Fibroblast of peridontal ligament (primary cell): ENCODE measurements at regions not wholly inside any gene's neighbourhood (a gene's known extent, or its start where the extent isn't known, plus 50 kb on each side); places are given as distances from the start of the nearest gene placed in this dataset.
A peak's percentile ranks its signal among the peaks of the same experiment; 100 is the strongest.

Experiments used
- DNase-seq: peaks from one replicate; pipeline ENCODE4 v3.0.0-alpha.2; 2010; ENCODE audit errors: extremely low read depth

DNA sequence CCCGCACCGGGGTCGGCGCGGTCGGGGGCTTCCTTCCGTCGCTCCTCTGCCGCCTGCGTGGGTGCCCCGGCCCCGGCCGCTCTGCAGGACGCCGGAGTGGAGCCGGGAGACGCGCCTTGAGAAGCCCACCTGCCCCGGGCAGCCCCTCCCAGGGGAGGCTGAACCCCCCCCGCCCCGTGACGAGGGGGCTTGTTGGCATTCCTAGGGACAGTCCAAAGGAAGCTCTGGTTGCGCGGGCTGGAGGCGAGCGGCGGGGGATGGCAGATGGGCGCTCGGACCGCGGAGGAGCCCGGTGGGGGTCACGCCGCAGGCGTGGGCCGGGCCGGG lies 133.5 kb upstream of the MGAT5 start:
- no peak for DNase-seq

DNA sequence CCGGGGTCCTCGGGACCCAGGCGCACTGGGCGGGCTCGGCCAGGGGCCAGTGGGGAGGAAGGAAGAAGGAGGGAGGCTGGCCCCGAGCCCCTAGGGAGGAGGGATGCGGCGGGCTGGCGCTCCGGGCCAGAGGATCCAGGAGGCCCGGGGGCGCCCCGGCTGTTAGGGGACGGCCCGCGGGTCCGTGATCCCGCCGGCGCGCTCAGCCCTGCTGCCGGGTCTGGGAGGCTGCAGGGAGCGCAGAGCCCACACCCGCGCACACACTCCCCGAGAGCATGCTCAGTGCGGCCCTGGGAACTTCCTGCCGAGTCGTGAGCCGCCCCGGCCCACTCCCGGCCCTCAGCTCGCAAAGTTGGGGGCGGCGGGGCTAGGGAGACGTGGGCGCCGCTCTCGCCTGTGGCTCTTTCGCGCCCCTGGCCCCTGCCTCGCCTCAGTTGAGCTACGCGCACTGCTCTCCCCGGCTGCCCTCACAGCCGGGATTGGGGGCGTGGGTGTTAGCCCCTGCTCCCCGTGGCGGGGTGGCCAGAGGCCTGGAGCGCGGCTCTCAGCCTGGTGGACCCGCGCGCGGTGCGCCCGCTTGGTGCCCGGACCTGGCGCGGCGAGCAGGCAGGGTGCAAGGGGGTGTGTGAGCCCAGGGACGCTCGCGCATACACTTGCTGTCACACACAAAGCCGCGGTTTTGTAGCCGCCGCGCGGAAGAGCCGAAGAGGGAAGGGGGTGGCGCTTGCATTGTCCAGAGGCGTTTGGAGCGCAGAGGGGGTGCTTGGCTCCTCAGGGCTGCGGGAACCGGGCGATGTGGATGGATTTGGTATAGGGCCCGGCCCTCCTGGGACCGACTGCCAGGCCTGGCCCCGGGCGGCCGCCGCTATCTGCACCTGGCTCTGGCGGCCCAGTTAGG lies 132.9 kb upstream of the MGAT5 start:
- DNase-seq, result peak; percentile 57

DNA sequence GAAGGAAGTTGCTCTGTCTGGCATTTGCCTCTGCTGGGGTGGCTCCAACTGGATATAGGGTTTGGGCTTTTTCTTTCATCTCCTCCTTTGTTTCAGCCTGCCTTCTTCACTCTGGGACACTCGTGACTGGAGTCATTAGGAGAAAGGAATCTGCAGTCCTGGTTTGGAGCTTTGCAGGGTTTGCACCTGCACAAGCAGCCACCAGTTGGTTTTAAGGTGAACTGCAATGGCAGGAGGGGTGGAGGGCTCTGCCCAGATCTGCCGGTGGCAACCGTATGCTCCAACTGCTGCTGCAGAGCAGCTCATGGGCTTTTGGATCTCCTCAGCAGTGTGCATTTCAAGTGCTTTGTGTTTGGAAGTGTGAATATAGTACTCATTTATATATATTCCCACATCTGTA lies 131.3 kb upstream of the MGAT5 start:
- DNase-seq, result no peak

DNA sequence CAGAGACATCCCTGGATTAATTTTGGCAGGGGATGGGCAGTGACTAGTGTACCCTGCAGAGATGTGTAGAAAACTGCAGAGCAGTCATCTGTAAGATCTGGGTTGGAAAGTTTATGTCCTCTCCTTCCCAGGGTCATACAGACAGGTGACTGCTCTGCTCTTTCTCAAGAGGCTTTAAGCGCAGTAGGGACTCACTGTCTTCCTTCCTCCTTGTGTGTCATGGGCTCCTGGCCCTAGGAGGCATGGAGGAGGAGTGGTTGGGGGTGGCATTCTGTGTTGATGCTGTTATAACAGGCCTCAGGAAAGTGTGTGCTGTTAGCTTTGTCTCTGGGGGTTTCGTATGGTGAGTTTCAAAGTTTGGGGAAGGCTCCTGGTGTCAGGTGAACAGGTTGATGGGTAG lies 130.5 kb upstream of the MGAT5 start:
- no peak for DNase-seq

DNA sequence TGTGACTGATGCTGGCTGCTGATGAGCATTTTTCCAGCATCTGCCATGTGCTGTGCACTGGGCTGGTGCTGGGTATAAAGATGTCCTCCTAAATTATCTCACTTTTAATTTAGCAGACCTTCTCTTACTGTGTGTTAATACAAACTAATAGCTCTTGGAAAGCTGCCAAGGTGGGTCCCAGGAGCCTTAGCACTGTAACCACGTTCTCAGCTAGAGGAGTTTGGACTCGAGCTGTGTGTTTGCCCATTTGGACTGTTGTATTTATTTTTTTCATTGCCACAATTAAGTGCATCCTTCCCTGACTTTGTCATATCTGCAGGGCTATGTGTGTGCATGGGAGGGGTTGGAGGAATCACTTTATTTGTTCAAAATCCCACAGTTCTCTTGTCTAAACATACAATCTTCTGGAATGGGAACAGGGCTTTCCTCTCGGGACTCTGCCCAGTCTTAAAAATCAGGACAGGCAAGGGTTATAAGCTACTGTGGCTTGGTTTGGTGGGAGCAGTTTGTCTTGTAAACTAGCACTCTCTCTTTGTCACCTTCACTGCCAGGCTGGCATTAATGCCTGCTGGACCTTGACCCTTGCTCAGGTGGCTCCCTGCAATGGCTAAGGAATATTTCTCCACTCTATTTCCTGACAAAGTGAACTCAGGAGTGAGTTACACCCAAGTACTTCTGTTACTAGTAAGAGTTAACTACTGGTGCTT lies 129.7 kb upstream of the MGAT5 start:
- peak; percentile 43 for DNase-seq

DNA sequence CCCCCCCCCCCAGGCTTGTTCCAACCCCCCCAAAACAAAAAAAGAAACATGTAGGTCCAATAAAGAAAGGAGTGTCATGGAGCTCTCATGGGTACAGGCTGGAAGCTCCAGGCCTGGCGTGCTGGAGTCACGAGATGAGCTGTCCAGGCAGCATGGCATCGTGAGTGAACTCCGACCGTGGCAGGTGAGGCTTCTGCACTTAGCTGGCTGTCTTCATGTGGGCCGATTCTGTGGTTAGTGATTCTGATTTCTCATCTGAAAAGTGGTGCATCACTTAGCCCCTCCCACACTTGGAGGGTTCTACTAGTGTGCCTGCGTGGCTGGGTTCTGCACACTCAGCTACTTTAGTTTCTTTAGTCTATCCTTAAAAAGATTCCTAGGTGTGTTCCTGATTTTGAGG lies 126.4 kb upstream of the MGAT5 start:
- DNase-seq, result no peak

DNA sequence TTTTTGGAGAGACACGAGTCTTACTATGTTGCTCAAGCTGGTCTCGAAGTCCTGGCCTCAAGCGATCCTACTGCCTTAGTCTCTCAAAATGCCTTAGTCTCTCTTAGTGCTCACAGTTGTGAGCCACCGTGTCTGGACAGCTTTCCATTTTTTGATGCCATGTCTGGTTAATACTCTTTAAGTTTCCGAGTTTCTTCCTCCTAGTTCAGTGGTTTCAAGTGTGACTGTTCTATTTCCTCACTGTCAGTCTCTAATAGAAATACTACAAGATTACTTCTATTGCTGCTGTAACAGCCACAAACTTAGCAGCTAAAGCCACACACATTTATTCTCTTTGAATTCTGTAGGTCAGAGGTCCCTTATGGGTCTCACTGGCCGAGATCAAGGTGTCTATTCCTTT lies 125.1 kb upstream of the MGAT5 start:
- DNase-seq, result no peak

DNA sequence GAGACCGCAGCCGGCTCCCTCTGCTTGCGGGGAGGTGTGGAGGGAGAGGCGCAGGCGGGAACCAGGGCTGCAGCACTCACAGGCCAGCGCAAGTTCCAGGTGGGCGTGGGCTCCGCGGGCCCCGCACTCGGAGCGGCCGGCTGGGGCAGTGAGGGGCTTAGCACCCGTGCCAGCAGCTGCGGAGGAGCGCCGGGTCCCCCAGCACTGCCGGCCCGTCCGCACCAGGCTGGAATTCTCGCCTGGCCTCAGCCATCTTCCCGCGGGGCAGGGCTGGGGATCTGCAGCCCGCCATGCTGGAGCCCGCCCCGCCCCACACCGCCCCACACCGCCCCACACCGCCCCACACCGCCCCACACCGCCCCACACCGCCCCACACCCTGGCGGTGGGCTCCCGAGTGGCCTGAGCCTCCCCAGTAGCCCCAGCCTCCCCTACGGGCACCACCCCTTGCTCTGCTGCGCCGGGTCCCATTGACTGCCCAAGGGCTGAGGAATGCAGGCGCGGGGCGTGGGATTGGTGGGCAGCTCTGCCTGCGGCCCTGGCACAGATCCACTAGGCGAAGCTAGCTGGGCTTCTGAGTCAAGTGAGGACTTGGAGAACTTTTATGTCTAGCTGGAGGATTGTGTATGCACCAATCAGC lies 123.9 kb upstream of the MGAT5 start:
- DNase-seq, result no peak

DNA sequence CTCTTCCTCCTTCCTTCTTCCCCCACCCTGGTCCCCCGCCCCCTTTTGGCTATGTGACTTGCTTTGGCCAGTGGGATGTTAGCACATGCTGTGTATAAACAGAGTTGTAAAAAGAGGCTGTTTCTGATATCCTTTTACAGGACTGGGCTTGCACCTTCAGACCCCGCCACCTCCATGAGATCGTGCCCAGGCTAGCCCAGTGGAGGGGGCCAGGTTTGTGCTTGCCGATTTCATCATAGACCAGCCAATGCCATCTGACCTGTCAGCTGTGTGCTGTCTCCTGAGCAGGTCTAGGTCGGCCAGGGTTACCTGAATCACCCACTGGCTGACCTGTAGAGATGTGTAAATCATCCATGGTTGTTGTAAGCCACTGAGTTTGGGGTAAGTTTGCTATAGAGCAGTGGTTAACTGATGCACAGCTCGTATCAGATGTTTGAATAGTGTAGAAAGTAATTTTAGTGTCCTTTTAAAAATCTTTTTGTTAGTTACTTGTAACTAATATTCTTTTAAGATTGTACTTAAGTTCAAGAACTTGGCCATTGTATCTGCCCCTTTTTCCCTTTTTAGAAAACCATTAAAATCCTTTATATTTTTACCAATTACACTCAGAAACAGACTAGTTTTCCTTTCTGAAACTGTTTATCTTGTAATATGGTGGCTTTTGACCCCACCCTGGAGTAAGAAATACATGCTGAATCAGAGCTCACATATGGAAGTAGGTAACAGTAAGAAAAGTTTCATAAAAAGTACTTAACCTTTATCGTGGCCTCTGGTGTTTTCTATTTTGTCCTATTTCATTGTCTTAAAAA lies 122.0 kb upstream of the MGAT5 start:
- peak; percentile 18 for DNase-seq

DNA sequence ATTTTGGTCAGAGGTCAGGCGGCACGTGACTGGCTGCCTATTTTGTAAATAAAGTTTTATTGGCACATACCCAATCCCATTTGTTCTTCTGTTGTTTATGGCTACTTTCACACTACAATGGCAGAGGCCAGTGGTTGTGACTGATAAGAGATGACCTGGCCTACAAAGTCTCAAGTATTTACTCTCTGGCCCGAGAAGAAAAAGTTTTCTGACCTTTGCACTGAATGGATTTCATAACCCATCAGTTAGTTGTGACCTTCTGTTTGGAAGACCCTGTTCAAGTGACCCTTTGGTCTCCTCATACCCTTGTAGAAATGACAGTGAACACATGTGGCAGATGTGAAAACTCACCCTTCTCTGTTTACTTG lies 121.4 kb upstream of the MGAT5 start:
- DNase-seq, result no peak

DNA sequence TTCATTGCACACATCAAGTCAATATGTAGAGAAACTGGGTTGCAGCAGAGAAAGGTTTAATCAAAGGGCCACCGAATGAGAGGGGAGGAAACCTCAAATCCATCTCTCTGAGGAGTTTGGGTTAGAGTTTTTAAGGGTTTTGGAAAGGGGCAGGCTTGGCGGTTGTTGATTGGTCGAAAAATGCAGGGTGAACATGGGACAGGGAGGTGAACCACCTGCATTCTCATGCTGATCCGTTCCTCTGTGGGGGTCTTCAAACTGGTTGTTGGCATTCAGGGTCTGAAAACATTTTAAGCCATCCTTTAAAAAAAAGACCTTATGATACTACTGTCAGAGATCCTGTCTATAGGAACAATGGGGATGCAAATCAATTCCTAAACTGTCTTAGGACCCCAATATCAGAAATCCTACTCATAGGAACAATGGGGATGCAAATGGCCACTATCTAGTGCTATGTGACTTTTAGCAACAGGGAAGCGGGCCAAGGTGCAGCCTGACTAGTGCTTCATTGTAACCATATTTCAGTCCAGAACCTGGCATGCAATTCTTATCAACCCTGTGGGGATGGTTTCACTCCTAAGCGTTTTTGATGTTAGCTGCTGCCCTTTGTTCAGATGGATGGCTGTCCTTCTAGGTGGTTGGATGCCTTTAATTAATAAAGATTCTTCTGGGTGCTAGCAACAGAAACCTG lies 120.1 kb upstream of the MGAT5 start:
- no peak for DNase-seq

DNA sequence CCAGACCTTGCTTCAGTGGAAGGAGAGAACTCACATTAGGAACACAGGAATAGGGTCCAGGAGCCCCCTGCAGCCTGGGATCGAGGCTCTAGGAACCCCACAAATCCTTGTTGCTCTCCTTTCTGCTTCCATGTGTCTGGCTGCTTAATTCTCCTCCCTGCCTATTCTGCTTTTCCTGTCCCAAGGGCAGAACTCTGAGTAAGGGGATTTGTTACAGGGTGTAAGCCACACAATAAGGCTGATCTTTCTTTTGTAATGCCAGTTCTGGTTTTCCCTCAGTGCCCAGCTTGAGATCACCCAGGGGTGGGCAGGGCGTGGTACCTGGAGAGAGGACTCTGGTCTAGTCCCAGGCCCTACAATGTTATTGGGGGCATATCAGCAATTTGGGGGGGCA lies 119.6 kb upstream of the MGAT5 start:
- DNase-seq, result no peak

DNA sequence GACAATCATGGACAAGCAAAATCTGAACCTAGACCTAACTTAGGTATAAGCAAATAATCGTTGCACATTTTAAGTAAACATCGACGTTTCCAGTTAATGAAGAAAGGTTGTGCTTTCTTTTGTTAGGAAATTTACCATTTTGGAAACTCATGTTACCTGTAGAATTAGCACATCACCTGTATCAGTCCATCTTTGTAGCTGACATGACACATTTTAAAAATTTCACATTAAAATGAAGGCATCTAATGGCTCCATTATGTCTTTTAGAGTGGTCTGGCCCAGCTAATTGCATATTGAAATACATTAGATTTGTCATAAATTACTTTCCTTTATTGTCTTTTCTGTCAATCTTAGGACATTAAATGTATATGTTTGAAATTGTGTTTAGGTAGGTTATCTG lies 119.0 kb upstream of the MGAT5 start:
- no peak for DNase-seq

DNA sequence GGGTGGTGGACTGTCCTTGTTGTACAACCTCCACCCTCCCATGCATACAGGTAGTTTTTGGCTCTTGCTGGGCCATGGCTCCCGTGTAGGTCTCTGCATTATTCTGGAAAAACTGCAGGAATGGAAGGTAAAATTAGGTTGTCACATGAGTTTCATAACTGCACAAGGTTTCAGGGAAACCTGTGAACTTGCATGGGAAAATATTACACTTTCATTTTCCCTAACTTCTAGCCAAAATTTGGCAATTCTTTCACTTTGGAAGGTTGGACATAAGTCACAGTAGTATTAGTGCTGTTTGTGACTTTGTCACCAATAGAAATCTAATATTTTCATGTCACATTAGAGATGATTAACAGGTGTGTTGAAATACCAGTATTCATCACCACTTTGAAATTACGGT lies 118.1 kb upstream of the MGAT5 start:
- no peak for DNase-seq

DNA sequence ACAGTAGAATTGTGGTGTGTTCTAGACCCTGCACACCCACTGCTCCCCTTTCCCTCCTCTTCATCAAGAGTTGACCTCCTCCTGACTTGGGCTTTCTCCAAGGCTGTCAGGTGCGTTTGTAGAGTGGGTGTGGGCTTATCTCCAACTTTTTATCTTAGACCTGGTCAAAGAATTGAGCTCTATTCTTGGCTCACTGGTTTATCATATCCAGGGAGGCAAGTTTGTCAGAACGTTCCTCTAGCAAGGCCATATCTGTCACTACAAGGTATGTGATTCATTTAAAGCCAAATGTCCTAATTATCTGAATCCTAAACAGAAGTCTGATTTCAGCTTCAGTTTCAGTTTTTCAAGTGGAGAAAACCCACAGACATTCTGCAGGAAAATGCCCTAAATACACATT lies 117.1 kb upstream of the MGAT5 start:
- DNase-seq, result no peak

DNA sequence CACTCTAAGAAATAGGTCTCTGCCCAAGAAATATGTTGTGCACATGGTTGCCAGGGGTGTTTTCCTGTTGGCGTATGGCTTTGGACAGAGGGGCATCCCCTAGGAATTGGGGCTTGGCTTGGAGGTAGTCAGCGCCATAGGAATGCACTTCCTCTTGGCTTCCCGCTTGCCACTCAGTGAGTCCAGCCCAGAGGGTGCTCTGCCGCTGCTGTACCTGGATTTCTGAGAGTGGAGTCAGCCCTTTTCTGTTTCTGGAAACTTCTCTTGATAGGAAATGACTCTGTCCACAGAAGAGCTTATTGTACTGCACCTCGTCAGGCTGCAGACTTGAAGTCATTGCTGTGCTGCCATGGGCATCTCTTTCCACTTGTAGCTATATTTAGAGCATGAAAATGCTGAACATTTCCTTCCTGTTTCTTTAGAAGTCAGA lies 116.7 kb upstream of the MGAT5 start:
- DNase-seq, result peak; percentile 69

DNA sequence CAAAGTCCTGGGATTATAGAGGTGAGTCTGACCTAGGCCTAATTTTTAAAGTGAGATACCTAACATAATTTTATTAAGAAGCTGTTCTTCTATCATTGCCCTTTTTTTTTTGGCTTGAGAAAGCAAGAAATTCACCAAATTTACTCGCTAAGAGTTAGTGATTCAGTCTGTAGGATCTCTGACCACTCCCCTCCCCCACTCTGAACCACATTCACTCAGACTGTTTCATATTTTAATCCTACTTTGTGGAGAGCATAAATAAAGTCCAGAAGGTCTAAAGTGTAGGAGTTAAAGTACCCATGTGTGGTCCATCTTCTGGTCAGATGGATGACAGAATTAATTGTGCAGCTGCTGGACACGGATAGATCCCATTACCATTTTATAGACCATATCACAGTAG lies 115.8 kb upstream of the MGAT5 start:
- DNase-seq, result peak; percentile 29

DNA sequence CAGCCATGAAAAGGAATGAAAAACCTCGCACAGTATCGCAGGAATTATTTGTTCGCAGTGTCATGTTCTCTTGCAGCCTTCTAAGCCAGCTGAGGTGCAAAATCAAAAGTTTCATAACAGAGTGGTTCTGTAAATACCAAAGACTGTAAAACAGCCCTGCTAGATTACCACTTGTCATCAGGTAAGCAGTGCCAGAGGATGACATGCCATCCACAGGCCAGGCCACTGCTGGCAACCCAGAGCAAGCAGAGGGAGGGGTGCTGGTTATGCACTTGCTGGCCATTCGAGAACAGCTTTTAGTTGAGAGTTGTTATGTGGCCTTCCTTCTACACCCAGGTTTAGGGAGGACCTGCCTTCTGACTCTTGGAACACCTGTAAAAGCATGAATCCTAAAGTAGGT lies 114.3 kb upstream of the MGAT5 start:
- no peak for DNase-seq

DNA sequence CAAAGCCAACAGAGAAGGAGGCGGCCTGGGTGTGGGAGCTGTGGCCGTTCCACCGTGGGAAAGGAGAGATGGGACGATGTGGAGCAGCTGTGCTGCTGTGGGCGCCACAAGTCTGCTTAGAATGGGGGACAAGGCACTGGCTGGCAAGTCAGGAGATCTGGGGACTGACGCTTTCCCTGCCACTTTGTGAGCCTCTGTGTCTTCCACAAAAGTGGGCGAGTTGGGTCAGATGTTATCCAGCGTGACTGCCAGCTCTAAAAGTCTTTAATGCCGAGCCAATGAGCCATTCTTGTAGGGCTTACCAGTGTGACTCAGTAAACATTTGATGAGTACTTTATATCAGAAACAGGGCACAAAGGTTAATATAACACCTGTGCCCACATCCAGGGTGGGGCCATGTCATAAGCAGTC lies 113.6 kb upstream of the MGAT5 start:
- DNase-seq, result no peak

DNA sequence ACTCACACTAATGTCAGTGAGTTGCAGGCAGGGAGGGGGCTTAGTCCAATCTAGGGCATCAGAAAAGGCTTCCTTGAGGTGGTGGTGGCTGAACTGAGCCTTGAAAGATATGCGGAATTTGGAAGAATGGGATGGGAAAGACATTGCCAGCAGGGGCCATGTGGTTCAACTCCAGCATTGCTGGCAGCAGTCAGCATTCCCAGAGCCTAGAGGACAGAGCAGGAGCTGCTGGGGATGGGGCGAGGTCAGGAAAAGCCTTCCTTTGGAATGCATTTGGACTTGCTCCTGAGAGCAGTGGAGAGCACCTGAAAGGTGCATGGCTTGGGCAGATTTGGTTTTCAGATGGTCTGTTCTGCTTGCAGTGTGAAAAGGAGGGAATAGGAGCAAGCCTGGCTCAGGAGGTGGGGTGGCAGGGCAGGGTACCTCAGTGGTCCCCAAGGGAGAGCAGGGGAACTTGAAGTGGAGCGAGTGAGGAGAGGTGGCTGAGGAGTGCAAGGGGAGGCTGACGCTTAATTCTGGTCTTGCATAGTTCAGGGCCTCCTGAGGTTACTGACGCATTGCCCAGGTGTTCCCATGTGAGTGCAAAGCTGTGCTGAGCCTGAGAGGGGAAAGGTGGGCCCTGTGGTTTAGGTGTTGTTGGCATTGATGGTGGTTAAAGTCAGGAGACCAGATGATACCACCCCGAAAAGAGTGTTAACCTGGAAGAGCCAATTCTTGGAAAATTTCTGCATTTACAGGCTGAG lies 112.1 kb upstream of the MGAT5 start:
- DNase-seq, result no peak

DNA sequence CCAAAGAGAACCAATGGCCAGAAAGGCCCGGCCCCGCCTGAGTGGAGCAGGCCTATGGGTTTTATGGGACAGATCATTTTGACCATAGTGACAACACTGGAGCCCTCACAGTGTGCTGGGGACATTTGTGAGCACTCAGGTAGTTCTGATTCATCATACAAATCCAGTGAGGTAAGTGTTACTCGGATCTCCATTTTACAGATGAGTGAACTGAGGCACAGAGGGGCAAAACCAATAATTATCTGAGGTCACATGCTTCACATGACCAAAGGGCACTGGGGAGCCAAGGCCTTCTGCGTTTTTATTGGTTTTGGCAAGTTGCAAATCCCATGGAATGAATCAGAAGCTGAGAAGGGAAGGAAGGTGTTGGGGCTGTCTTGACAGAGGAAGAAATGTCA lies 111.5 kb upstream of the MGAT5 start:
- no peak for DNase-seq
